ENCODE measurements at regions not wholly inside any gene's neighbourhood (a gene's known extent, or its start where the extent isn't known, plus 50 kb on each side); places are given as distances from the start of the nearest gene placed in this dataset.
"Not testable (repeated sequence)": the region's sequence is repeated elsewhere in the genome, so short reads cannot be mapped to it uniquely, and the experiment has no call there.

GRCh38 chr14:47935332-47935731, 259.9 kb upstream of the MDGA2 start:
- DNase-seq, result no peak
- H3K9me3 Mint-ChIP-seq, result peaks cover 3 to 16% (median 7%) of the 10 kb centered on the region in 8 donors
- H3K36me3 ChIP-seq (ENCODE audit: insufficient read depth, low read length), result no peaks in the 10 kb centered on the region
- H3K4me3 Mint-ChIP-seq, result no peak overlapping the region
- CTCF ChIA-PET (ENCODE audit: partially characterized antibody), result no interaction called here
- H3K27ac ChIP-seq (ENCODE audit: low read depth, low read length), result no peak overlapping the region
- no peak overlapping the region for H3K27ac Mint-ChIP-seq
- no peaks in the 10 kb centered on the region for H3K4me1 ChIP-seq (ENCODE audit: insufficient read depth, low read length)
- H3K27me3 Mint-ChIP-seq, result no peaks in the 10 kb centered on the region
- POLR2A ChIA-PET (ENCODE audit: partially characterized antibody), result no interaction called here
- H3K36me3 Mint-ChIP-seq, result no peaks in the 10 kb centered on the region
- intact Hi-C loops (cut with micrococcal nuclease), result no loop called here
- no peaks in the 10 kb centered on the region for H3K27me3 ChIP-seq (ENCODE audit: insufficient read depth, low read length)
- no peaks in the 10 kb centered on the region for H3K9me3 ChIP-seq (ENCODE audit: control insufficient read depth in 1 of 2, low read length in 2 of 2)
- no peaks in the 10 kb centered on the region for H3K4me1 Mint-ChIP-seq
- H3K4me3 ChIP-seq (ENCODE audit: low read length in 2 of 2), result no peak overlapping the region

- H3K9me3 ChIP-seq (ENCODE audit: control insufficient read depth in 1 of 2, low read length in 2 of 2), result no peaks in the 10 kb centered on the region
- H3K4me3 ChIP-seq (ENCODE audit: low read length in 2 of 2), result no peak overlapping the region
- CTCF ChIA-PET (ENCODE audit: partially characterized antibody), result no interaction called here
- H3K36me3 ChIP-seq (ENCODE audit: insufficient read depth, low read length), result no peaks in the 10 kb centered on the region
- Mint-ChIP-seq H3K27ac (no peak overlapping the region), H3K4me1 (no peaks in the 10 kb centered on the region), H3K4me3 (no peak overlapping the region), H3K9me3 (peaks cover 3 to 15% (median 9%) of the 10 kb centered on the region in 8 donors), H3K27me3 (no peaks in the 10 kb centered on the region), H3K36me3 (no peaks in the 10 kb centered on the region)
- no peak overlapping the region for H3K27ac ChIP-seq (ENCODE audit: low read depth, low read length)
- H3K4me1 ChIP-seq (ENCODE audit: insufficient read depth, low read length), result no peaks in the 10 kb centered on the region
- intact Hi-C loops (cut with micrococcal nuclease), result no loop called here
- POLR2A ChIA-PET (ENCODE audit: partially characterized antibody), result no interaction called here
- no peak for DNase-seq
- H3K27me3 ChIP-seq (ENCODE audit: insufficient read depth, low read length), result no peaks in the 10 kb centered on the region
Observed at GRCh38 chr14:47929334-47929733, 253.9 kb upstream of the MDGA2 start.

GRCh38 chr14:47921133-47921532, 245.7 kb upstream of the MDGA2 start:
- Mint-ChIP-seq H3K4me3 (no peak overlapping the region), H3K4me1 (no peaks in the 10 kb centered on the region), H3K9me3 (peaks cover 0 to 5% (median 2%) of the 10 kb centered on the region in 8 donors), H3K27me3 (no peaks in the 10 kb centered on the region), H3K36me3 (no peaks in the 10 kb centered on the region), H3K27ac (no peak overlapping the region)
- Histone ChIP-seq H3K27me3 (ENCODE audit: insufficient read depth, low read length) (no peaks in the 10 kb centered on the region), H3K36me3 (ENCODE audit: insufficient read depth, low read length) (no peaks in the 10 kb centered on the region), H3K4me1 (ENCODE audit: insufficient read depth, low read length) (no peaks in the 10 kb centered on the region), H3K9me3 (ENCODE audit: control insufficient read depth in 1 of 2, low read length in 2 of 2) (no peaks in the 10 kb centered on the region), H3K27ac (ENCODE audit: low read depth, low read length) (no peak overlapping the region), H3K4me3 (ENCODE audit: low read length in 2 of 2) (no peak overlapping the region)
- DNase-seq, result no peak
- ChIA-PET CTCF (ENCODE audit: partially characterized antibody) (no interaction called here), POLR2A (ENCODE audit: partially characterized antibody) (no interaction called here)
- intact Hi-C loops (cut with micrococcal nuclease), result no loop called here

GRCh38 chr14:47919997-47920396, 244.6 kb upstream of the MDGA2 start:
- H3K27me3 ChIP-seq (ENCODE audit: insufficient read depth, low read length), result no peaks in the 10 kb centered on the region
- no peak overlapping the region for H3K4me3 ChIP-seq (ENCODE audit: low read length in 2 of 2)
- H3K36me3 Mint-ChIP-seq, result no peaks in the 10 kb centered on the region
- DNase-seq, result no peak
- intact Hi-C loops (cut with micrococcal nuclease), result no loop called here
- H3K36me3 ChIP-seq (ENCODE audit: insufficient read depth, low read length), result no peaks in the 10 kb centered on the region
- no peak overlapping the region for H3K4me3 Mint-ChIP-seq
- H3K4me1 ChIP-seq (ENCODE audit: insufficient read depth, low read length), result no peaks in the 10 kb centered on the region
- H3K9me3 ChIP-seq (ENCODE audit: control insufficient read depth in 1 of 2, low read length in 2 of 2), result no peaks in the 10 kb centered on the region
- H3K27ac Mint-ChIP-seq, result no peak overlapping the region
- no peaks in the 10 kb centered on the region for H3K27me3 Mint-ChIP-seq
- H3K4me1 Mint-ChIP-seq, result no peaks in the 10 kb centered on the region
- peaks cover 0 to 3% (median 0%) of the 10 kb centered on the region in 8 donors for H3K9me3 Mint-ChIP-seq
- no peak overlapping the region for H3K27ac ChIP-seq (ENCODE audit: low read depth, low read length)
- ChIA-PET CTCF (ENCODE audit: partially characterized antibody) (no interaction called here), POLR2A (ENCODE audit: partially characterized antibody) (no interaction called here)

- H3K27me3 Mint-ChIP-seq, result no peaks in the 10 kb centered on the region
- CTCF ChIA-PET (ENCODE audit: partially characterized antibody), result no interaction called here
- no peaks in the 10 kb centered on the region for H3K4me1 Mint-ChIP-seq
- peaks cover 0 to 3% (median 0%) of the 10 kb centered on the region in 8 donors for H3K9me3 Mint-ChIP-seq
- Histone ChIP-seq H3K27me3 (ENCODE audit: insufficient read depth, low read length) (no peaks in the 10 kb centered on the region), H3K4me3 (ENCODE audit: low read length in 2 of 2) (no peak overlapping the region), H3K27ac (ENCODE audit: low read depth, low read length) (no peak overlapping the region), H3K4me1 (ENCODE audit: insufficient read depth, low read length) (no peaks in the 10 kb centered on the region), H3K36me3 (ENCODE audit: insufficient read depth, low read length) (no peaks in the 10 kb centered on the region), H3K9me3 (ENCODE audit: control insufficient read depth in 1 of 2, low read length in 2 of 2) (no peaks in the 10 kb centered on the region)
- intact Hi-C loops (cut with micrococcal nuclease), result no loop called here
- no peak overlapping the region for H3K27ac Mint-ChIP-seq
- H3K4me3 Mint-ChIP-seq, result no peak overlapping the region
- POLR2A ChIA-PET (ENCODE audit: partially characterized antibody), result no interaction called here
- no peaks in the 10 kb centered on the region for H3K36me3 Mint-ChIP-seq
- DNase-seq, result no peak
Observed at GRCh38 chr14:47919334-47919846, 244.0 kb upstream of the MDGA2 start.

GRCh38 chr14:47917344-47917954, 242.0 kb upstream of the MDGA2 start:
- no peak for DNase-seq
- no peaks in the 10 kb centered on the region for H3K4me1 ChIP-seq (ENCODE audit: insufficient read depth, low read length)
- no peak overlapping the region for H3K4me3 Mint-ChIP-seq
- peaks cover 0 to 3% (median 0%) of the 10 kb centered on the region in 8 donors for H3K9me3 Mint-ChIP-seq
- H3K27ac ChIP-seq (ENCODE audit: low read depth, low read length), result no peak overlapping the region
- no peaks in the 10 kb centered on the region for H3K4me1 Mint-ChIP-seq
- no peaks in the 10 kb centered on the region for H3K36me3 ChIP-seq (ENCODE audit: insufficient read depth, low read length)
- no peaks in the 10 kb centered on the region for H3K9me3 ChIP-seq (ENCODE audit: control insufficient read depth in 1 of 2, low read length in 2 of 2)
- no peak overlapping the region for H3K4me3 ChIP-seq (ENCODE audit: low read length in 2 of 2)
- intact Hi-C loops (cut with micrococcal nuclease), result no loop called here
- H3K27me3 ChIP-seq (ENCODE audit: insufficient read depth, low read length), result no peaks in the 10 kb centered on the region
- no peaks in the 10 kb centered on the region for H3K27me3 Mint-ChIP-seq
- CTCF ChIA-PET (ENCODE audit: partially characterized antibody), result no interaction called here
- H3K36me3 Mint-ChIP-seq, result no peaks in the 10 kb centered on the region
- H3K27ac Mint-ChIP-seq, result peak overlapping the region in 1 of 7 donors; percentile 48
- POLR2A ChIA-PET (ENCODE audit: partially characterized antibody), result no interaction called here

GRCh38 chr14:47901141-47901540, 225.7 kb upstream of the MDGA2 start:
- H3K9me3 Mint-ChIP-seq, result peaks cover 0 to 14% (median 4%) of the 10 kb centered on the region in 8 donors
- POLR2A ChIA-PET (ENCODE audit: partially characterized antibody); intact Hi-C loops (cut with micrococcal nuclease): not testable (repeated sequence)

GRCh38 chr14:47899685-47900084, 224.3 kb upstream of the MDGA2 start:
- peaks cover 0 to 18% (median 4%) of the 10 kb centered on the region in 8 donors for H3K9me3 Mint-ChIP-seq
- H3K36me3 Mint-ChIP-seq, result no peaks in the 10 kb centered on the region
- H3K4me3 Mint-ChIP-seq, result no peak overlapping the region
- H3K27ac ChIP-seq (ENCODE audit: low read depth, low read length), result no peak overlapping the region
- no peaks in the 10 kb centered on the region for H3K9me3 ChIP-seq (ENCODE audit: control insufficient read depth in 1 of 2, low read length in 2 of 2)
- intact Hi-C loops (cut with micrococcal nuclease), result no loop called here
- H3K4me1 ChIP-seq (ENCODE audit: insufficient read depth, low read length), result no peaks in the 10 kb centered on the region
- H3K27me3 ChIP-seq (ENCODE audit: insufficient read depth, low read length), result no peaks in the 10 kb centered on the region
- no peaks in the 10 kb centered on the region for H3K27me3 Mint-ChIP-seq
- H3K4me1 Mint-ChIP-seq, result no peaks in the 10 kb centered on the region
- no peaks in the 10 kb centered on the region for H3K36me3 ChIP-seq (ENCODE audit: insufficient read depth, low read length)
- no peak overlapping the region for H3K27ac Mint-ChIP-seq
- no peak overlapping the region for H3K4me3 ChIP-seq (ENCODE audit: low read length in 2 of 2)
- CTCF ChIA-PET (ENCODE audit: partially characterized antibody), result no interaction called here
- POLR2A ChIA-PET (ENCODE audit: partially characterized antibody), result no interaction called here
- no peak for DNase-seq

More at GRCh38 chr14:47901141-47901540, 225.7 kb upstream of the MDGA2 start:
- H3K4me3 Mint-ChIP-seq; H3K4me1 ChIP-seq (ENCODE audit: insufficient read depth, low read length); H3K36me3 Mint-ChIP-seq; H3K27ac Mint-ChIP-seq; H3K9me3 ChIP-seq (ENCODE audit: control insufficient read depth in 1 of 2, low read length in 2 of 2); H3K27ac ChIP-seq (ENCODE audit: low read depth, low read length); H3K4me3 ChIP-seq (ENCODE audit: low read length in 2 of 2); DNase-seq; H3K4me1 Mint-ChIP-seq; H3K27me3 ChIP-seq (ENCODE audit: insufficient read depth, low read length); H3K27me3 Mint-ChIP-seq; CTCF ChIA-PET (ENCODE audit: partially characterized antibody); H3K36me3 ChIP-seq (ENCODE audit: insufficient read depth, low read length): not testable (repeated sequence)

Data from CD4-positive, alpha-beta memory T cell (primary cell).